ENCODE measurements at regions not wholly inside any gene's neighbourhood (a gene's known extent, or its start where the extent isn't known, plus 50 kb on each side); places are given as distances from the start of the nearest gene placed in this dataset.
"Not testable (repeated sequence)": the region's sequence is repeated elsewhere in the genome, so short reads cannot be mapped to it uniquely, and the experiment has no call there.

DNA sequence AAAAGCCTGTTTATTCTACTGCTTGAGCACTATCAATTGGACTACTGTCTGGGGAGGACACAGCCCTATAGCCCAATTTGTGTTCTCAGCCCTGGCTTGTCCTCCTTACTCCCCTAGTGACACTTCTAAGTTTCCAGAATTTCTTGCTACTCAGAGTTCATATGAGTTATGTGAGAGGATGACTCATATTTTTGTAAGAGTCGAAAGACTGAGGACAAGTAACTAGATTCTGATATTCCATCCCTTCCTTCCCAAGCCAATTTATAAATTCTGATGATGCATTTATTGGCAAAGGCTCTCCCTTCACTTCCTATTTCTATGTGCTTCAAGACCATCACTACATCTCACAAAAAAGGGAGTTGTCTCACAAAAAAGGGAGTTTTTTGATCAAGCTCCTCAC is 422.2 kb upstream of the DEPDC1 start (continued):
- TF ChIP-seq, protein P1, sequence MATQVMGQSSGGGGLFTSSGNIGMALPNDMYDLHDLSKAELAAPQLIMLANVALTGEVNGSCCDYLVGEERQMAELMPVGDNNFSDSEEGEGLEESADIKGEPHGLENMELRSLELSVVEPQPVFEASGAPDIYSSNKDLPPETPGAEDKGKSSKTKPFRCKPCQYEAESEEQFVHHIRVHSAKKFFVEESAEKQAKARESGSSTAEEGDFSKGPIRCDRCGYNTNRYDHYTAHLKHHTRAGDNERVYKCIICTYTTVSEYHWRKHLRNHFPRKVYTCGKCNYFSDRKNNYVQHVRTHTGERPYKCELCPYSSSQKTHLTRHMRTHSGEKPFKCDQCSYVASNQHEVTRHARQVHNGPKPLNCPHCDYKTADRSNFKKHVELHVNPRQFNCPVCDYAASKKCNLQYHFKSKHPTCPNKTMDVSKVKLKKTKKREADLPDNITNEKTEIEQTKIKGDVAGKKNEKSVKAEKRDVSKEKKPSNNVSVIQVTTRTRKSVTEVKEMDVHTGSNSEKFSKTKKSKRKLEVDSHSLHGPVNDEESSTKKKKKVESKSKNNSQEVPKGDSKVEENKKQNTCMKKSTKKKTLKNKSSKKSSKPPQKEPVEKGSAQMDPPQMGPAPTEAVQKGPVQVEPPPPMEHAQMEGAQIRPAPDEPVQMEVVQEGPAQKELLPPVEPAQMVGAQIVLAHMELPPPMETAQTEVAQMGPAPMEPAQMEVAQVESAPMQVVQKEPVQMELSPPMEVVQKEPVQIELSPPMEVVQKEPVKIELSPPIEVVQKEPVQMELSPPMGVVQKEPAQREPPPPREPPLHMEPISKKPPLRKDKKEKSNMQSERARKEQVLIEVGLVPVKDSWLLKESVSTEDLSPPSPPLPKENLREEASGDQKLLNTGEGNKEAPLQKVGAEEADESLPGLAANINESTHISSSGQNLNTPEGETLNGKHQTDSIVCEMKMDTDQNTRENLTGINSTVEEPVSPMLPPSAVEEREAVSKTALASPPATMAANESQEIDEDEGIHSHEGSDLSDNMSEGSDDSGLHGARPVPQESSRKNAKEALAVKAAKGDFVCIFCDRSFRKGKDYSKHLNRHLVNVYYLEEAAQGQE (IDR thresholded peaks at IDR 0.05) = no peak
- no peak for TF ChIP-seq CBX2 (IDR thresholded peaks at IDR 0.05; ENCODE audit: borderline replicate concordance, low read depth)

DNA sequence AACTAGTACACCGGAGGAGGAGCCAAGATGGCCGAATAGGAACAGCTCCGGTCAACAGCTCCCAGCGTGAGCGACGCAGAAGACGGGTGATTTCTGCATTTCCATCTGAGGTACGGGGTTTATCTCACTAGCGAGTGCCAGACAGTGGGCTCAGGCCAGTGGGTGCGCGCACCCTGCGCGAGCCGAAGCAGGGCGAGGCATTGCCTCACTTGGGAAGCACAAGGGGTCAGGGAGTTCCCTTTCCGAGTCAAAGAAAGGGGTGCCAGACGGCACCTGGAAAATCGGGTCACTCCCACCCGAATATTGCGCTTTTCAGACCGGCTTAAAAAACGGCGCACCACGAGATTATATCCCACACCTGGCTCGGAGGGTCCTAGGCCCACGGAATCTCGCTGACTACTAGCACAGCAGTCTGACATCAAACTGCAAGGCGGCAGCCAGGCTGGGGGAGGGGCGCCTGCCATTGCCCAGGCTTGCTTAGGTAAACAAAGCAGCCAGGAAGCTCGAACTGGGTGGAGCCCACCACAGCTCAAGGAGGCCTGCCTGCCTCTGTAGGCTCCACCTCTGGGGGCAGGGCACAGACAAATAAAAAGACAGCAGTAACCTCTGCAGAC is 426.7 kb upstream of the DEPDC1 start:
- POLR2A ChIA-PET; FAIRE-seq; ATAC-seq; H3K27ac ChIP-seq; DNase-seq (ENCODE audit: low read depth in 1 of 2, low spot score in 1 of 2); H3K4me1 ChIP-seq; H3K9me3 ChIP-seq; CTCF ChIA-PET; H3K4me3 ChIP-seq; H3K4me2 ChIP-seq: not testable (repeated sequence)
- WGBS (ENCODE audit: missing lambda C conversion rate) = 67% methylated on average over 14 of the region's 30 CpGs

DNA sequence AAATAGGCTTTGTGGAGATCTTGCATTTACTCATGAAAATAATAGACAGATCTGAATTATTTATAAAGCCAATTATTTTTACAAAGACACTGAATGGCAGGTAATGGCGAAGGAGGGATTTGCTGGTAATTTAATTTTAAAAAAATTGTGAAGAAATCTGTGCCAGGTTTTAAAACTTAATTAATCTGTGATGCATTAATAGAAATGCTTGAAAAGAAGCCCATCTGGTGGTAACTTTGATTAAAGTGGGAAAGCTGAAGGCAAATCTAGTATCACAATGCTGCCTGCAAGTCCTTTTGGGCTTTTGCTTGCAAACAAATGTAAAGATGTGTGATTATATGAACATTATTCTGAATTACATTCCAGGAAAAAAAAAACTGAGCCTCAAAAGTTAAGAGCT is 433.2 kb upstream of the DEPDC1 start:
- DNase-seq (ENCODE audit: low read depth in 1 of 2, low spot score in 1 of 2) = no peak
- TF ChIP-seq PHF8 (IDR thresholded peaks at IDR 0.05; ENCODE audit: borderline replicate concordance, low read depth) = no peak
- TF ChIP-seq CEBPB (IDR thresholded peaks at IDR 0.05) = no peak
- TF ChIP-seq JUNB (IDR thresholded peaks at IDR 0.05) = no peak
- TF ChIP-seq HEYL (CRISPR knock-in tag; IDR thresholded peaks at IDR 0.05) = no peak
- TF ChIP-seq HOXB5 (CRISPR knock-in tag; IDR thresholded peaks at IDR 0.05) = no peak
- no peak for TF ChIP-seq BHLHE40 (IDR thresholded peaks at IDR 0.05; ENCODE audit: low read depth, low read length)
- TF ChIP-seq, protein P2, sequence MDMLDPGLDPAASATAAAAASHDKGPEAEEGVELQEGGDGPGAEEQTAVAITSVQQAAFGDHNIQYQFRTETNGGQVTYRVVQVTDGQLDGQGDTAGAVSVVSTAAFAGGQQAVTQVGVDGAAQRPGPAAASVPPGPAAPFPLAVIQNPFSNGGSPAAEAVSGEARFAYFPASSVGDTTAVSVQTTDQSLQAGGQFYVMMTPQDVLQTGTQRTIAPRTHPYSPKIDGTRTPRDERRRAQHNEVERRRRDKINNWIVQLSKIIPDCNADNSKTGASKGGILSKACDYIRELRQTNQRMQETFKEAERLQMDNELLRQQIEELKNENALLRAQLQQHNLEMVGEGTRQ (IDR thresholded peaks at IDR 0.05) = no peak
- no peak for TF ChIP-seq TP53 (CRISPR knock-in tag; IDR thresholded peaks at IDR 0.05)
- TF ChIP-seq FOSL2 (IDR thresholded peaks at IDR 0.05) = no peak
- TF ChIP-seq FOSL2 (CRISPR knock-in tag; IDR thresholded peaks at IDR 0.05) = no peak
- TF ChIP-seq TFCP2L1 (CRISPR knock-in tag; IDR thresholded peaks at IDR 0.05) = no peak
- TF ChIP-seq, protein P3, sequence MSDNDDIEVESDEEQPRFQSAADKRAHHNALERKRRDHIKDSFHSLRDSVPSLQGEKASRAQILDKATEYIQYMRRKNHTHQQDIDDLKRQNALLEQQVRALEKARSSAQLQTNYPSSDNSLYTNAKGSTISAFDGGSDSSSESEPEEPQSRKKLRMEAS (IDR thresholded peaks at IDR 0.05) = no peak
- no peak for TF ChIP-seq MAFK (IDR thresholded peaks at IDR 0.05; ENCODE audit: partially characterized antibody)
- ATAC-seq = no peak
- POLR2A ChIA-PET = no interaction called here
- Histone ChIP-seq H3K9me3 (no peaks in the 10 kb centered on the region), H3K4me2 (no peak overlapping the region), H3K4me1 (no peaks in the 10 kb centered on the region), H3K4me3 (no peak overlapping the region), H3K27ac (no peak overlapping the region)
- WGBS (ENCODE audit: missing lambda C conversion rate) = 0% methylated on average over 1 of the region's 1 CpG
- CTCF ChIA-PET = no interaction called here
- no peak for FAIRE-seq

- Histone ChIP-seq H3K27ac (no peak overlapping the region), H3K4me3 (no peak overlapping the region), H3K4me1 (no peaks in the 10 kb centered on the region), H3K9me3 (no peaks in the 10 kb centered on the region), H3K4me2 (no peak overlapping the region)
- CTCF ChIA-PET = no interaction called here
- POLR2A ChIA-PET = no interaction called here
- no peak for DNase-seq (ENCODE audit: low read depth in 1 of 2, low spot score in 1 of 2)
- ATAC-seq = no peak
- FAIRE-seq = no peak
- 10% methylated on average over 3 of the region's 3 CpGs for WGBS (ENCODE audit: missing lambda C conversion rate)
- TF ChIP-seq, protein P4, sequence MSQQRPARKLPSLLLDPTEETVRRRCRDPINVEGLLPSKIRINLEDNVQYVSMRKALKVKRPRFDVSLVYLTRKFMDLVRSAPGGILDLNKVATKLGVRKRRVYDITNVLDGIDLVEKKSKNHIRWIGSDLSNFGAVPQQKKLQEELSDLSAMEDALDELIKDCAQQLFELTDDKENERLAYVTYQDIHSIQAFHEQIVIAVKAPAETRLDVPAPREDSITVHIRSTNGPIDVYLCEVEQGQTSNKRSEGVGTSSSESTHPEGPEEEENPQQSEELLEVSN (IDR thresholded peaks at IDR 0.05; ENCODE audit: borderline replicate concordance, low read depth) = no peak
- TF ChIP-seq ZNF302 (CRISPR knock-in tag; IDR thresholded peaks at IDR 0.05) = no peak
- no peak for TF ChIP-seq GATA3 (IDR thresholded peaks at IDR 0.05; ENCODE audit: borderline replicate concordance)
- no peak for TF ChIP-seq ZC3H11A (IDR thresholded peaks at IDR 0.05)
- TF ChIP-seq NR3C1 (IDR thresholded peaks at IDR 0.05) = no peak
- no peak for TF ChIP-seq SMC3 (IDR thresholded peaks at IDR 0.05)
- TF ChIP-seq HEYL (CRISPR knock-in tag; IDR thresholded peaks at IDR 0.05) = no peak
- no peak for TF ChIP-seq RNF2 (IDR thresholded peaks at IDR 0.05; ENCODE audit: borderline replicate concordance, low read depth)
- TF ChIP-seq, protein P5, sequence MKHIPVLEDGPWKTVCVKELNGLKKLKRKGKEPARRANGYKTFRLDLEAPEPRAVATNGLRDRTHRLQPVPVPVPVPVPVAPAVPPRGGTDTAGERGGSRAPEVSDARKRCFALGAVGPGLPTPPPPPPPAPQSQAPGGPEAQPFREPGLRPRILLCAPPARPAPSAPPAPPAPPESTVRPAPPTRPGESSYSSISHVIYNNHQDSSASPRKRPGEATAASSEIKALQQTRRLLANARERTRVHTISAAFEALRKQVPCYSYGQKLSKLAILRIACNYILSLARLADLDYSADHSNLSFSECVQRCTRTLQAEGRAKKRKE (CRISPR knock-in tag; IDR thresholded peaks at IDR 0.05; ENCODE audit: low read depth) = no peak
- no peak for TF ChIP-seq POLR2A (IDR thresholded peaks at IDR 0.05; ENCODE audit: low read length)
- TF ChIP-seq RCOR1 (IDR thresholded peaks at IDR 0.05; ENCODE audit: low read depth, low read length) = no peak
- TF ChIP-seq CHD2 (IDR thresholded peaks at IDR 0.05; ENCODE audit: low read length, partially characterized antibody) = no peak
- no peak for TF ChIP-seq RAD21 (conservative IDR thresholded peaks at IDR 0.05 in 1 of 2, IDR thresholded peaks at IDR 0.05 in 1 of 2)
- no peak for TF ChIP-seq ZSCAN20 (CRISPR knock-in tag; IDR thresholded peaks at IDR 0.05)
These were observed 439.6 kb upstream of the DEPDC1 start for GRCh38 chr1:68936530-68936929.

All from A549 (cell line).